Kidney (tissue), 13 donors: ENCODE measurements at regions not wholly inside any gene's neighbourhood (a gene's known extent, or its start where the extent isn't known, plus 50 kb on each side); places are given as distances from the start of the nearest gene placed in this dataset.

Source experiments
- DNase-seq, 5 donors: peaks; one replicate each; pipeline ENCODE4 v3.0.0-alpha.2; 2013 to 2020
- FAIRE-seq: peaks from 2 replicates; lab custom pipeline; 2012; peaks lifted over from hg19 to GRCh38; lab: Jason Lieb, UNC
- H3K27ac ChIP-seq, 2 donors: one replicate each; pipeline ENCODE4 v1.7.0; 2013; ENCODE audit warnings: low read depth in 2 of 2, low read length in 2 of 2, inconsistent platforms in 1 of 2
- H3K27me3 ChIP-seq: one replicate; pipeline ENCODE4 v1.7.1; 2013; ENCODE audit warnings: low read length, inconsistent platforms; ENCODE audit not compliant: control insufficient read depth, insufficient read depth
- H3K36me3 ChIP-seq, 3 donors: one replicate each; pipeline versions ENCODE4 v1.7.0 to v1.7.1; 2013; ENCODE audit warnings: low read length in 3 of 3, control low read depth in 1 of 3, inconsistent platforms in 1 of 3; ENCODE audit not compliant: insufficient read depth in 3 of 3, control insufficient read depth in 2 of 3
- H3K4me1 ChIP-seq, 3 donors: one replicate each; pipeline versions ENCODE4 v1.7.0 to v1.7.1; 2013; ENCODE audit warnings: low read length in 3 of 3, inconsistent platforms in 1 of 3, low read depth in 1 of 3; ENCODE audit not compliant: control insufficient read depth in 2 of 3, insufficient read depth in 2 of 3
- H3K4me3 ChIP-seq, 3 donors: one replicate each; pipeline versions ENCODE4 v1.7.0 to v1.8.1; 2013; ENCODE audit warnings: low read length in 3 of 3, control low read depth in 1 of 3, inconsistent platforms in 1 of 3
- H3K9ac ChIP-seq, 3 donors: one replicate each; pipeline versions ENCODE4 v1.7.0 to v1.7.1; 2013; ENCODE audit warnings: low read length in 3 of 3, control low read depth in 1 of 3, inconsistent platforms in 1 of 3
- H3K9me3 ChIP-seq, 3 donors: one replicate each; pipeline versions ENCODE4 v1.7.0 to v1.7.1; 2013; ENCODE audit warnings: low read length in 3 of 3, control low read depth in 1 of 3, inconsistent platforms in 1 of 3; ENCODE audit not compliant: control insufficient read depth in 2 of 3, insufficient read depth in 1 of 3
- CTCF ChIP-seq: IDR thresholded peaks from 3 replicates; pipeline ENCODE4 v1.5.1; 2012; ENCODE audit warnings: mild to moderate bottlenecking, moderate library complexity, borderline replicate concordance; ENCODE audit not compliant: insufficient read depth; ENCODE audit errors: extremely low read depth
- intact Hi-C: fragments of 100-400 bp; cut with DNase I; formaldehyde crosslinking; loops from one replicate; pipeline ENCODE4 v1.11.1; 2022
- donor health status: control.
- donor health status: control.
- donor health status: control.
- donor health status: control.
- donor health status: control.
- donor health status: DM: yes; HTN: yes; CAD: no.
- donor health status: Normal renal cell carcinoma (clear cell type).

DNA sequence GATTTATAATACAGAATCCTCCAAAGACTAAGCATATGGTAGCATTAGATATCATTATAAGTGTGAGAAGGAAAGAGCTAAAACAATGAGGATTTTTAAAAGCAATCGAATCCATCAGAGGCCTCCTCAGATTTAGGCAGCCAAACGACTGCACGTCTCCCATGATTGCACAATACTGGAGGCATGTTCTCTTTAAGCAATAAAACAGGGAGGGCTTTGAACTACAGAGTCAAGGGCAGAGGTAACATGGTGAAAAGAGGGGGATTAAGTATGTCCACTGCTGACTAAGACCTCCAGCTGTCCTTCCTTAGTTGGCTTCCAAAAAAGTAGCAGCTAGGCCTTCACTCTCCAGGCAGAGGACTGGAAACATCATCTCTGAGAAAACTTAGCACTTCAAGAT lies 298.7 kb upstream of the RGMB start:
- Histone ChIP-seq H3K9ac (no peak overlapping the region), H3K27ac (no peak overlapping the region), H3K36me3 (no peaks in the 10 kb centered on the region), H3K4me3 (no peak overlapping the region), H3K27me3 (no peaks in the 10 kb centered on the region), H3K4me1 (no peaks in the 10 kb centered on the region), H3K9me3 (no peaks in the 10 kb centered on the region)
- no peak for FAIRE-seq
- TF ChIP-seq CTCF, result no peak
- DNase-seq, result no peak
- intact Hi-C loops, result no loop called here

GRCh38 chr5:98482321-98483300 lies 290.9 kb upstream of the RGMB start:
- intact Hi-C loops, result no loop called here
- Histone ChIP-seq H3K36me3 (no peaks in the 10 kb centered on the region), H3K27ac (no peak overlapping the region), H3K27me3 (no peaks in the 10 kb centered on the region), H3K9ac (no peak overlapping the region), H3K4me1 (no peaks in the 10 kb centered on the region), H3K9me3 (no peaks in the 10 kb centered on the region), H3K4me3 (no peak overlapping the region)
- no peak for TF ChIP-seq CTCF
- FAIRE-seq (no peak), DNase-seq (no peak)

DNA sequence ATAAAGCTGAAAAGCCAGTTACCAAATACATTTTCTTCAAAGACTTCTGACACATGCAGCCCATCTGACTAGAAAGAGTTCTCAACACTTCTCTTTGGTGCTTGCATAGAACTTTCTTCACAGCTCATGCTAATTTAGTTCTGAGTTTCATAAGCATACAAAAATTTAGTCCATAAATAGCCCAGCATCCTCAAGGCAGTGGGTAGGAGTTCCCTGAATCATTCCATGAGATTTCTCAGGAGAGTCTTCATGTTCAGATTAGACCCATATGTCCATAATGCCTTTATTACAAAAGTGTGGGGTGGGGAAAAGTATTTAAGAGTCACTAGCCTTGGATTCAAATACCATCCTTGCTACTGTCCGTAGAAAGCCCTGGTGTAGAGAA lies 290.2 kb upstream of the RGMB start:
- intact Hi-C loops, result no loop called here
- FAIRE-seq (no peak), DNase-seq (no peak)
- H3K36me3 ChIP-seq, result no peaks in the 10 kb centered on the region
- H3K27me3 ChIP-seq, result no peaks in the 10 kb centered on the region
- H3K9me3 ChIP-seq, result no peaks in the 10 kb centered on the region
- H3K27ac ChIP-seq, result no peak overlapping the region
- no peak overlapping the region for H3K9ac ChIP-seq
- no peak for TF ChIP-seq CTCF
- no peaks in the 10 kb centered on the region for H3K4me1 ChIP-seq
- no peak overlapping the region for H3K4me3 ChIP-seq
